ENCODE measurements at regions not wholly inside any gene's neighbourhood (a gene's known extent, or its start where the extent isn't known, plus 50 kb on each side); places are given as distances from the start of the nearest gene placed in this dataset.

- TF ChIP-seq BACH2 (CRISPR knock-in tag; IDR thresholded peaks at IDR 0.05; ENCODE audit: borderline replicate concordance) (no peak), RARB (CRISPR knock-in tag; IDR thresholded peaks at IDR 0.05) (no peak), CREB5 (CRISPR knock-in tag; IDR thresholded peaks at IDR 0.05; ENCODE audit: low read depth) (no peak), ZFP3 (CRISPR knock-in tag; IDR thresholded peaks at IDR 0.05) (no peak), TOX (CRISPR knock-in tag; IDR thresholded peaks at IDR 0.05; ENCODE audit: borderline replicate concordance) (no peak)
- TF ChIP-seq, protein P1, sequence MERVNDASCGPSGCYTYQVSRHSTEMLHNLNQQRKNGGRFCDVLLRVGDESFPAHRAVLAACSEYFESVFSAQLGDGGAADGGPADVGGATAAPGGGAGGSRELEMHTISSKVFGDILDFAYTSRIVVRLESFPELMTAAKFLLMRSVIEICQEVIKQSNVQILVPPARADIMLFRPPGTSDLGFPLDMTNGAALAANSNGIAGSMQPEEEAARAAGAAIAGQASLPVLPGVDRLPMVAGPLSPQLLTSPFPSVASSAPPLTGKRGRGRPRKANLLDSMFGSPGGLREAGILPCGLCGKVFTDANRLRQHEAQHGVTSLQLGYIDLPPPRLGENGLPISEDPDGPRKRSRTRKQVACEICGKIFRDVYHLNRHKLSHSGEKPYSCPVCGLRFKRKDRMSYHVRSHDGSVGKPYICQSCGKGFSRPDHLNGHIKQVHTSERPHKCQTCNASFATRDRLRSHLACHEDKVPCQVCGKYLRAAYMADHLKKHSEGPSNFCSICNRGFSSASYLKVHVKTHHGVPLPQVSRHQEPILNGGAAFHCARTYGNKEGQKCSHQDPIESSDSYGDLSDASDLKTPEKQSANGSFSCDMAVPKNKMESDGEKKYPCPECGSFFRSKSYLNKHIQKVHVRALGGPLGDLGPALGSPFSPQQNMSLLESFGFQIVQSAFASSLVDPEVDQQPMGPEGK (CRISPR knock-in tag; IDR thresholded peaks at IDR 0.05; ENCODE audit: borderline replicate concordance) = no peak
- TF ChIP-seq, protein P2, sequence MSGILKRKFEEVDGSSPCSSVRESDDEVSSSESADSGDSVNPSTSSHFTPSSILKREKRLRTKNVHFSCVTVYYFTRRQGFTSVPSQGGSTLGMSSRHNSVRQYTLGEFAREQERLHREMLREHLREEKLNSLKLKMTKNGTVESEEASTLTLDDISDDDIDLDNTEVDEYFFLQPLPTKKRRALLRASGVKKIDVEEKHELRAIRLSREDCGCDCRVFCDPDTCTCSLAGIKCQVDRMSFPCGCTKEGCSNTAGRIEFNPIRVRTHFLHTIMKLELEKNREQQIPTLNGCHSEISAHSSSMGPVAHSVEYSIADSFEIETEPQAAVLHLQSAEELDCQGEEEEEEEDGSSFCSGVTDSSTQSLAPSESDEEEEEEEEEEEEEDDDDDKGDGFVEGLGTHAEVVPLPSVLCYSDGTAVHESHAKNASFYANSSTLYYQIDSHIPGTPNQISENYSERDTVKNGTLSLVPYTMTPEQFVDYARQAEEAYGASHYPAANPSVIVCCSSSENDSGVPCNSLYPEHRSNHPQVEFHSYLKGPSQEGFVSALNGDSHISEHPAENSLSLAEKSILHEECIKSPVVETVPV (CRISPR knock-in tag; IDR thresholded peaks at IDR 0.05) = no peak
Measured at GRCh38 chr13:57948884-57949283, 317.3 kb downstream of the PCDH17 start.

Data from SK-N-SH treated with all-trans-retinoic acid at 6 μM for 48 hours (cell line).